A549 (cell line): ENCODE measurements at regions not wholly inside any gene's neighbourhood (a gene's known extent, or its start where the extent isn't known, plus 50 kb on each side); places are given as distances from the start of the nearest gene placed in this dataset.

Experiments
- BHLHE40 ChIP-seq: IDR thresholded peaks from 2 replicates; pipeline ENCODE4 v1.6.1; 2012; ENCODE audit warnings: low read depth, low read length, inconsistent platforms
- KDM1A ChIP-seq: fragments of 200-600 bp; sonication (generic); IDR thresholded peaks from 2 replicates; pipeline ENCODE4 v1.6.1; 2016; ENCODE audit warnings: low read depth, mild to moderate bottlenecking
- POLR2A ChIP-seq: IDR thresholded peaks from 2 replicates; pipeline ENCODE4 v1.6.1; 2012; ENCODE audit warnings: mild to moderate bottlenecking, low read length
- RAD21 ChIP-seq, 2 experiments: fragments of >200 bp in 1 of 2; sonication (Bioruptor Twin) in 1 of 2; formaldehyde crosslinking in 1 of 2; IDR thresholded peaks in 1 of 2; conservative IDR thresholded peaks in 1 of 2; 2 replicates in 1 of 2; 3 replicates in 1 of 2; pipeline ENCODE4 v1.6.1; 2012 to 2018; ENCODE audit warnings: inconsistent platforms in 1 of 2
- TF ChIP-seq, protein P1 (sequence below): fragments of >200 bp; sonication (Bioruptor Twin); formaldehyde crosslinking; IDR thresholded peaks from 3 replicates; pipeline ENCODE4 v1.5.1; 2016
- TF ChIP-seq, protein P2 (sequence below): fragments of >200 bp; sonication (Bioruptor Twin); formaldehyde crosslinking; IDR thresholded peaks from 3 replicates; pipeline ENCODE4 v1.6.1; 2016
- TF ChIP-seq, protein P3 (sequence below): fragments of 200-600 bp; sonication (generic); IDR thresholded peaks from 2 replicates; pipeline ENCODE4 v1.6.1; 2016; ENCODE audit warnings: antibody characterized with exemption, mild to moderate bottlenecking, moderate library complexity

DNA sequence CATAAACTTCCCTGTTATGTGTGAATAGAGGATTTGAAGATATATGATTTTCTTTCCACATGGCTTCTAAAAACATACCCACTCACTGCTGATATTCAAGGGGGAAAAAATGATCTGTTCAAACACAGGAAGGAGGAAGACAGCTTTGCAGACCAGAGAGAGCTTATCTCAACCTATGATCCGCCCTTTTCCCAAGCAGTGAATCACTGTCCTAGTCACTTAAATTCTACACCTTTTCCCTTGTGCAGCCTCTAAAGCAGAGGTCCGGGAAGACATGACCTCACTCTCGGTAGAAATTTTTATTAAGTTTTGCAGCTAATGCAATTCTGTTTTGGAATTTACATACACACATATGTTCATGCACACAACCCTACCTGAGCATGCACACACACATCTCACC, 197.2 kb downstream of the DIRAS2 start:
- TF ChIP-seq, protein P1, sequence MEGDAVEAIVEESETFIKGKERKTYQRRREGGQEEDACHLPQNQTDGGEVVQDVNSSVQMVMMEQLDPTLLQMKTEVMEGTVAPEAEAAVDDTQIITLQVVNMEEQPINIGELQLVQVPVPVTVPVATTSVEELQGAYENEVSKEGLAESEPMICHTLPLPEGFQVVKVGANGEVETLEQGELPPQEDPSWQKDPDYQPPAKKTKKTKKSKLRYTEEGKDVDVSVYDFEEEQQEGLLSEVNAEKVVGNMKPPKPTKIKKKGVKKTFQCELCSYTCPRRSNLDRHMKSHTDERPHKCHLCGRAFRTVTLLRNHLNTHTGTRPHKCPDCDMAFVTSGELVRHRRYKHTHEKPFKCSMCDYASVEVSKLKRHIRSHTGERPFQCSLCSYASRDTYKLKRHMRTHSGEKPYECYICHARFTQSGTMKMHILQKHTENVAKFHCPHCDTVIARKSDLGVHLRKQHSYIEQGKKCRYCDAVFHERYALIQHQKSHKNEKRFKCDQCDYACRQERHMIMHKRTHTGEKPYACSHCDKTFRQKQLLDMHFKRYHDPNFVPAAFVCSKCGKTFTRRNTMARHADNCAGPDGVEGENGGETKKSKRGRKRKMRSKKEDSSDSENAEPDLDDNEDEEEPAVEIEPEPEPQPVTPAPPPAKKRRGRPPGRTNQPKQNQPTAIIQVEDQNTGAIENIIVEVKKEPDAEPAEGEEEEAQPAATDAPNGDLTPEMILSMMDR, result no peak
- no peak for TF ChIP-seq RAD21 (conservative IDR thresholded peaks at IDR 0.05 in 1 of 2, IDR thresholded peaks at IDR 0.05 in 1 of 2)
- TF ChIP-seq, protein P2, sequence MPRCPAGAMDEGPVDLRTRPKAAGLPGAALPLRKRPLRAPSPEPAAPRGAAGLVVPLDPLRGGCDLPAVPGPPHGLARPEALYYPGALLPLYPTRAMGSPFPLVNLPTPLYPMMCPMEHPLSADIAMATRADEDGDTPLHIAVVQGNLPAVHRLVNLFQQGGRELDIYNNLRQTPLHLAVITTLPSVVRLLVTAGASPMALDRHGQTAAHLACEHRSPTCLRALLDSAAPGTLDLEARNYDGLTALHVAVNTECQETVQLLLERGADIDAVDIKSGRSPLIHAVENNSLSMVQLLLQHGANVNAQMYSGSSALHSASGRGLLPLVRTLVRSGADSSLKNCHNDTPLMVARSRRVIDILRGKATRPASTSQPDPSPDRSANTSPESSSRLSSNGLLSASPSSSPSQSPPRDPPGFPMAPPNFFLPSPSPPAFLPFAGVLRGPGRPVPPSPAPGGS, result no peak
- TF ChIP-seq POLR2A, result no peak
- TF ChIP-seq, protein P3, sequence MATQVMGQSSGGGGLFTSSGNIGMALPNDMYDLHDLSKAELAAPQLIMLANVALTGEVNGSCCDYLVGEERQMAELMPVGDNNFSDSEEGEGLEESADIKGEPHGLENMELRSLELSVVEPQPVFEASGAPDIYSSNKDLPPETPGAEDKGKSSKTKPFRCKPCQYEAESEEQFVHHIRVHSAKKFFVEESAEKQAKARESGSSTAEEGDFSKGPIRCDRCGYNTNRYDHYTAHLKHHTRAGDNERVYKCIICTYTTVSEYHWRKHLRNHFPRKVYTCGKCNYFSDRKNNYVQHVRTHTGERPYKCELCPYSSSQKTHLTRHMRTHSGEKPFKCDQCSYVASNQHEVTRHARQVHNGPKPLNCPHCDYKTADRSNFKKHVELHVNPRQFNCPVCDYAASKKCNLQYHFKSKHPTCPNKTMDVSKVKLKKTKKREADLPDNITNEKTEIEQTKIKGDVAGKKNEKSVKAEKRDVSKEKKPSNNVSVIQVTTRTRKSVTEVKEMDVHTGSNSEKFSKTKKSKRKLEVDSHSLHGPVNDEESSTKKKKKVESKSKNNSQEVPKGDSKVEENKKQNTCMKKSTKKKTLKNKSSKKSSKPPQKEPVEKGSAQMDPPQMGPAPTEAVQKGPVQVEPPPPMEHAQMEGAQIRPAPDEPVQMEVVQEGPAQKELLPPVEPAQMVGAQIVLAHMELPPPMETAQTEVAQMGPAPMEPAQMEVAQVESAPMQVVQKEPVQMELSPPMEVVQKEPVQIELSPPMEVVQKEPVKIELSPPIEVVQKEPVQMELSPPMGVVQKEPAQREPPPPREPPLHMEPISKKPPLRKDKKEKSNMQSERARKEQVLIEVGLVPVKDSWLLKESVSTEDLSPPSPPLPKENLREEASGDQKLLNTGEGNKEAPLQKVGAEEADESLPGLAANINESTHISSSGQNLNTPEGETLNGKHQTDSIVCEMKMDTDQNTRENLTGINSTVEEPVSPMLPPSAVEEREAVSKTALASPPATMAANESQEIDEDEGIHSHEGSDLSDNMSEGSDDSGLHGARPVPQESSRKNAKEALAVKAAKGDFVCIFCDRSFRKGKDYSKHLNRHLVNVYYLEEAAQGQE, result no peak
- TF ChIP-seq BHLHE40, result no peak
- no peak for TF ChIP-seq KDM1A
